Mucosa of gallbladder (tissue), 1 donor: ENCODE measurements at regions not wholly inside any gene's neighbourhood (a gene's known extent, or its start where the extent isn't known, plus 50 kb on each side); places are given as distances from the start of the nearest gene placed in this dataset.

Experiments used
- DNase-seq: peaks from one replicate; pipeline ENCODE4 v3.0.0-alpha.2; 2020; ENCODE audit warnings: low spot score
- donor health status: DM: no; HTN: no; CAD: no.

- no peak for DNase-seq
Observed at GRCh38 chr6:68391953-68392352, 243.1 kb upstream of the ADGRB3 start.

- DNase-seq: no peak
Observed at GRCh38 chr6:68372991-68373390, 262.1 kb upstream of the ADGRB3 start.

DNA sequence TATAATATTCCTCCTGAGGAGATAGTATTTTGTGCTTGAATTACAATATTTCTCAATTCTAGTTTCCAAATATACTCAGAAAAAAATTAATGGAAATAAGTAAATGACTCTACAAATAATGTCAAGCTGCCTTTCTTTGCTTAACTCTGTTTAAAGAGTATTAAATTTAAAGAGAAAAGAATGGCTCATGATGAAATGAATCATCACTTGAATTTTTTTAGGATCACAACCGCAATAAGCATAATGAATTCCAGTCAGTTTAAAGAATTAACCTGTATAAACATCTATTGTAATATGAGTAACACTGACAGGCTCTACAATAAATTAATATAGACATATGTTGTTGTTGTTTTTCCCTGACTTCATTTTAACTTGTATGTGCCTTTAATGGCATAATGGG is 266.2 kb upstream of the ADGRB3 start:
- DNase-seq: no peak

- no peak for DNase-seq
Observed at GRCh38 chr6:68364271-68364805, 270.7 kb upstream of the ADGRB3 start.

DNA sequence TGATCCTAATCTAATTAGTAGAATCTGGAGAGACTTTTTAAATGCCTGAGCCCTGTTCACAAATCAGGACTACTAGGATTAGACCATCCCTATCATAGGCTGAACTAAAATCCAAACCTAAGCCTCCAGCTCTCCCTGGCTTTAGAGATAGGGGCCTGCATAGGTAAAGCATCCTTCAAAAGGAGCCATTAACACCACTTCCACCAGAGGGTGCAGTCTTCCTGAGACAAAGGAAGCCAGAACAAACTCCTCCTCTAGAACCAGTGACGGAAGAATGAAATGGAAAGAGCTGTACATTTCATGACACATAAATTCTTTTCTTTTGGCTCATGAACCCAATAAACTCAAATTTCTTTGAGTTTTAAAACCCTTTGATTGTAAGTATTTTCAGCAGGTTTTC is 291.2 kb upstream of the ADGRB3 start:
- DNase-seq: peak; percentile 21

DNA sequence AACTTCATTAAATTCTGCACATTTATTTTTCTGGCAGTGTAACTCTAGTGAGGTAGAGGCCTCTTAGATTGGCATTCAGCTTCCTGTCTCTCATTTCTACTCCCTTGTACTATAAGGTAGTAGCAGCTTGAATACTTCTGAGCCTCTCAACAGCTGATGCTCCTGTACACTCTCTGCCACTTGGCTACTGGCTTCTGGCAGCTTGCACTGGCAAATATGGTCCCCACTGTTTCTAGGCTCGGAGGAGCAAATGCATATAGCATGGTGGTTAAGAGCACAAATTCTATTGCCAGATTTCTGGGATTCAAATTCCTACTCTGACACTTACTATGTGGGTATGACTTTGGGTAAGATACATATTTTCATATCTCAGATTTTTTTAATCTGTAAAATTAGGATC is 292.8 kb upstream of the ADGRB3 start:
- no peak for DNase-seq

DNA sequence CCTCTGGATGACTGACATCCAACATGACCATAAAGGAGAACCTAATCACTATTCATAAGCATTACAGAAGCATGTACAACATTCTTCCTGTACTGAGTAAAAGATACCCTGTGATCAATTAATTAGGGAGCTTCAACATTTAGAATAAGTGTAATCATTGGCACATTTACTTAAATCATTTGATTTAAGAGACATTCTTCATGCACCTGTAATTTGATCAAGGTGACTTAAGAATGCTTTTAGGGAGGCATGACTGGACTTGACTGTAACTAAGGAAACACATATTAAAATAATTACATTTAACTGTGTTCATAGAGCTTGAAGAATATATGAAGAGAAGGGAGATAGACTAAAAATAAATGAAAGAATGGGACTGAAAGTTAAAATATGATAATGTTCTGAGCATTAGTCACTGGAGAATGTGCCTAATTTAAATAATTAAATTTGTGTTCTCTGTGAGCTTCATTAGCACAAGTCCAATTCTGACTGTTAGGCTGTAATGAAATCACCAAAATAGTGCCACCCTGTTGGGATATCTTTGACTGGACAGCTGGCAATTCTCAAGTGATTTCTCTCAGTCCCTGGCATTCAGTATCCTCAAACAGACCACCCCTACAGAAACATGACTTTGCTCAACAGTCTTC is 295.5 kb upstream of the ADGRB3 start:
- DNase-seq: no peak

- no peak for DNase-seq
Observed at GRCh38 chr6:68333442-68333841, 301.6 kb upstream of the ADGRB3 start.

GRCh38 chr6:68328156-68328555 is 306.9 kb upstream of the ADGRB3 start:
- no peak for DNase-seq

GRCh38 chr6:68326762-68327161 is 308.3 kb upstream of the ADGRB3 start:
- no peak for DNase-seq

- no peak for DNase-seq
Observed at GRCh38 chr6:68317366-68317765, 317.7 kb upstream of the ADGRB3 start.

- DNase-seq: no peak
Observed at GRCh38 chr6:68313911-68314310, 321.2 kb upstream of the ADGRB3 start.

DNA sequence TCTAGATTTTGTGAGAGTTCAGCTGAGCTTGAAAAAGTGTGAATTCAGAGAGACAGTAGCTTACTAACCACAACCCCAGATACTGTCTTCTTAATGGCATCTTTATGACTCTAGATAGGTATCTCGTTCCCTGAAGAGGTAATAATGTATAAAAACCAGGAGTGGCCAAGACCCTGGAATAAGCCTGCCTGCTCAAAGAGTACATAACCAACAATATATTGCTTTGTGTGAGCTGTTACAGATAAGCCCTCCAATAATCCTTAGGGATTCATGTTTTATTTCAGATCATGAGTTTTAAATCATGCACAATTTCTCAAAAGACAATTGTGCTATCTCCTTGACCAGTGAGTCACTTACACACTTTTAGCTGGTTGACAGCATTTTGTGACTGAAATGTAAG is 327.8 kb upstream of the ADGRB3 start:
- no peak for DNase-seq

GRCh38 chr6:68296126-68296525 is 339.0 kb upstream of the ADGRB3 start:
- DNase-seq: no peak

GRCh38 chr6:68282646-68283045 is 352.4 kb upstream of the ADGRB3 start:
- DNase-seq: no peak

GRCh38 chr6:68279793-68280557 is 355.1 kb upstream of the ADGRB3 start:
- no peak for DNase-seq

GRCh38 chr6:68273297-68273696 is 361.8 kb upstream of the ADGRB3 start:
- no peak for DNase-seq

- no peak for DNase-seq
Observed at GRCh38 chr6:68256391-68256790, 378.7 kb upstream of the ADGRB3 start.

DNA sequence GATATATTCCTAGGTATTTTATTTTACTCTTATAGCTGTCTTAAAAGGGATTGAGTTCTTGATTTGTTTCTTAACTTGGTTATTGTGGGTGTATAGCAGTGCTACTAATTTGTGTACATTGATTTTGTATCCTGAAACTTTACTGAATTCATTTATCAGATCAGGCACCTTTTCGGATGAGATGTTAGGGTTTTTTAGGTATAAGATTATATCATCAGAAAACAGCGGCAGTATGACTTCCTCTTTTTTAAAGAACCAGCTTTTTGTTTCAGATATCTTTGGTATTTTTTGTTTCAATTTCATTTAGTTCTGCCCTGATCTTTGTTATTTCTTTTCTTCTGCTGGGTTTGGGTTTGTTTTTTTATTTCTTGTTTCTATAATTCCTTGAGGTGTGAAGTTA is 382.4 kb upstream of the ADGRB3 start:
- DNase-seq: no peak

- DNase-seq: no peak
Observed at GRCh38 chr6:68247782-68248181, 387.3 kb upstream of the ADGRB3 start.

- DNase-seq: no peak
Observed at GRCh38 chr6:68240726-68241125, 394.4 kb upstream of the ADGRB3 start.

DNA sequence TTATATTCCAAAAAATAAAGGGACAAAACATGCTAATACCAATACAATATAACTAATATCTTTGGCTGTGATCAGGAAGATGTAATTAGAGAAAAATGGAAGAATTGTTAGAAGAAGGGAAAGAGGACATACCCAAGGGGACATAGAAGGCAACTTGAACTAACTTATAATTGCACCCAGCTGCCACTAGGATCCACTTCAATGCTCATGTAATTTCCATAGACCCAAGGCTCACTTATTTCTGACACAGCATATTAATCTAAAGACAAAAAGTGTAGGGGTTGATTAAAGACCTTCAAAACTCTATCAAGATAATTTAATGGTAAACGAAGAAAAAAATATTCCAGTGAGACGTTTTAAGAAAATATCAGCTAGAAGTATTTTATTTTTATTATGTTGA is 396.0 kb upstream of the ADGRB3 start:
- no peak for DNase-seq

GRCh38 chr6:68238097-68238601 is 396.9 kb upstream of the ADGRB3 start:
- no peak for DNase-seq
